ENCODE measurements at regions not wholly inside any gene's neighbourhood (a gene's known extent, or its start where the extent isn't known, plus 50 kb on each side); places are given as distances from the start of the nearest gene placed in this dataset.

DNA sequence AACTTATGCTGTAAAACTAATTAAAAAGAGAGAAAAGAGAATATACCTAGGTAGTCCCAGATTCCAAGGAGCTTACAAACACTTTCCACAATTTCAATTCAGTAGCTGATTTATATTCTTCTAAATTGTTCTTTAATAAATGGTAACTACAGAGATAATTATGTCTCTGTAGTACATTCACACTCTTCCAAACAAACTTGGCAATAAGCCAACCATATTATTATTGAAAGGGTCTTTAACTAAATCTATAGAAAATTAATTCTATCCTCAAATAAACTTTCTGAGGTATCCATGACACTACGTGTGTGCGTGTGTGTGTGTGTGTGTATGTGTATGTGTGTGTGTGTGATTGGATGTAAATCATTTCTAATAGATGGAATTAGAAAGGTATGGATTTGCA lies 217.4 kb upstream of the EYS start:
- TF ChIP-seq CTCF (IDR thresholded peaks at IDR 0.05; ENCODE audit: low read depth, low read length) (no peak), EZH2phosphoT487 (IDR thresholded peaks at IDR 0.05; ENCODE audit: low read depth) (no peak)
